H9 (cell line): ENCODE measurements at regions not wholly inside any gene's neighbourhood (a gene's known extent, or its start where the extent isn't known, plus 50 kb on each side); places are given as distances from the start of the nearest gene placed in this dataset.

Source experiments
- DNase-seq: peaks from one replicate; pipeline ENCODE4 v3.0.0-alpha.2; 2017
- H2AFZ ChIP-seq: one replicate; pipeline ENCODE4 v1.6.1; 2013; ENCODE audit warnings: mild to moderate bottlenecking, low read length, control low read depth, moderate library complexity
- H2AK5ac ChIP-seq: 2 replicates; pipeline ENCODE4 v1.6.1; 2013; ENCODE audit warnings: low read length, control low read depth, mixed read lengths; ENCODE audit not compliant: insufficient read length
- H2BK120ac ChIP-seq: one replicate; pipeline ENCODE4 v1.6.1; 2013; ENCODE audit warnings: low read depth, mild to moderate bottlenecking, low read length, control low read depth, inconsistent platforms; ENCODE audit not compliant: poor library complexity, severe bottlenecking
- H2BK12ac ChIP-seq: 2 replicates; pipeline ENCODE4 v1.6.1; 2013; ENCODE audit warnings: low read length, control low read depth, mixed read lengths, low read depth; ENCODE audit not compliant: insufficient read length
- H2BK15ac ChIP-seq: 2 replicates; pipeline ENCODE4 v1.6.1; 2013; ENCODE audit warnings: low read depth, low read length, control low read depth
- H2BK20ac ChIP-seq: one replicate; pipeline ENCODE4 v1.6.1; 2013; ENCODE audit warnings: low read depth, mild to moderate bottlenecking, low read length, control low read depth, inconsistent platforms; ENCODE audit not compliant: poor library complexity, severe bottlenecking
- H2BK5ac ChIP-seq: 2 replicates; pipeline ENCODE4 v1.6.1; 2013; ENCODE audit warnings: low read length, control low read depth, mixed read lengths; ENCODE audit not compliant: insufficient read length
- H3K14ac ChIP-seq: 2 replicates; pipeline ENCODE4 v1.6.1; 2013; ENCODE audit warnings: low read length, control low read depth; ENCODE audit not compliant: insufficient read depth
- H3K18ac ChIP-seq: 2 replicates; pipeline ENCODE4 v1.6.1; 2013; ENCODE audit warnings: low read depth, mild to moderate bottlenecking, mixed read lengths, low read length, control low read depth; ENCODE audit not compliant: insufficient read length
- H3K23ac ChIP-seq: 2 replicates; pipeline ENCODE4 v1.6.1; 2013; ENCODE audit warnings: low read length, control low read depth, mixed read lengths, low read depth; ENCODE audit not compliant: insufficient read length
- H3K23me2 ChIP-seq: 2 replicates; pipeline ENCODE4 v1.6.1; 2013; ENCODE audit warnings: low read depth, mild to moderate bottlenecking, mixed read lengths, low read length, control low read depth; ENCODE audit not compliant: insufficient read length, poor library complexity, severe bottlenecking
- H3K27ac ChIP-seq: 2 replicates; pipeline ENCODE4 v1.5.1; 2013; ENCODE audit warnings: low read length, control low read depth, mixed read lengths, low read depth; ENCODE audit not compliant: insufficient read length
- H3K27me3 ChIP-seq: 2 replicates; pipeline ENCODE4 v1.6.1; 2013; ENCODE audit warnings: low read length, control low read depth, inconsistent platforms; ENCODE audit not compliant: insufficient read depth
- H3K4ac ChIP-seq: 2 replicates; pipeline ENCODE4 v1.6.1; 2013; ENCODE audit warnings: low read depth, mild to moderate bottlenecking, control low read depth, inconsistent platforms, low read length, moderate library complexity
- H3K4me1 ChIP-seq: 2 replicates; pipeline ENCODE4 v1.6.1; 2013; ENCODE audit warnings: low read length, control low read depth, inconsistent platforms; ENCODE audit not compliant: insufficient read depth
- H3K4me2 ChIP-seq: 2 replicates; pipeline ENCODE4 v1.6.1; 2013; ENCODE audit warnings: low read length, control low read depth, mixed read lengths; ENCODE audit not compliant: insufficient read length, insufficient read depth
- H3K56ac ChIP-seq: 2 replicates; pipeline ENCODE4 v1.6.1; 2013; ENCODE audit warnings: low read depth, mild to moderate bottlenecking, mixed read lengths, low read length, control low read depth; ENCODE audit not compliant: insufficient read length
- H3K79me1 ChIP-seq: 2 replicates; pipeline ENCODE4 v1.6.1; 2013; ENCODE audit warnings: low read depth, mild to moderate bottlenecking, moderate library complexity, low read length, control low read depth, inconsistent platforms; ENCODE audit not compliant: insufficient read depth, poor library complexity, severe bottlenecking
- H3K79me2 ChIP-seq: 2 replicates; pipeline ENCODE4 v1.6.1; 2013; ENCODE audit warnings: low read length, control low read depth, inconsistent platforms; ENCODE audit not compliant: insufficient read depth
- H3K9ac ChIP-seq: 2 replicates; pipeline ENCODE4 v1.6.1; 2013; ENCODE audit warnings: low read length, control low read depth, mixed read lengths; ENCODE audit not compliant: insufficient read length; ENCODE audit errors: extremely low read depth
- H3K9me3 ChIP-seq: one replicate; pipeline ENCODE4 v1.6.1; 2013; ENCODE audit warnings: low read depth, low read length, inconsistent platforms; ENCODE audit not compliant: control insufficient read depth
- H3T11ph ChIP-seq: one replicate; pipeline ENCODE4 v1.6.1; 2013; ENCODE audit warnings: mild to moderate bottlenecking, low read length, control low read depth, inconsistent platforms
- H4K20me1 ChIP-seq: one replicate; pipeline ENCODE4 v1.6.1; 2013; ENCODE audit not compliant: control insufficient read depth, insufficient read length, insufficient read depth
- H4K5ac ChIP-seq: 2 replicates; pipeline ENCODE4 v1.6.1; 2013; ENCODE audit warnings: low read depth, mild to moderate bottlenecking, mixed read lengths, low read length, control low read depth; ENCODE audit not compliant: insufficient read length
- H4K8ac ChIP-seq: replicated peaks from 2 replicates; pipeline ENCODE4 v1.6.1; 2013; ENCODE audit warnings: low read length, control low read depth, mixed read lengths, low read depth; ENCODE audit not compliant: insufficient read length
- H4K91ac ChIP-seq: 2 replicates; pipeline ENCODE4 v1.6.1; 2013; ENCODE audit warnings: low read depth, mild to moderate bottlenecking, moderate library complexity, mixed read lengths, low read length, control low read depth; ENCODE audit not compliant: insufficient read length
- H3K27ac Mint-ChIP-seq, 3 experiments: 2 replicates in 2 of 3; 3 replicates in 1 of 3; pipeline ENCODE4 v1.8.0; 2020 to 2021; ENCODE audit warnings: mixed read lengths in 3 of 3, mild to moderate bottlenecking in 1 of 3, moderate library complexity in 1 of 3
- H3K27me3 Mint-ChIP-seq: 2 replicates; pipeline ENCODE4 v1.8.0; 2021; ENCODE audit warnings: low read depth, mild to moderate bottlenecking, moderate library complexity, mixed read lengths
- H3K36me3 Mint-ChIP-seq, 3 experiments: 2 replicates in 2 of 3; 3 replicates in 1 of 3; pipeline ENCODE4 v1.8.0; 2020 to 2021; ENCODE audit warnings: low read depth in 3 of 3, mixed read lengths in 3 of 3; ENCODE audit not compliant: insufficient read depth in 1 of 3
- H3K4me1 Mint-ChIP-seq, 2 experiments: 2 replicates each; pipeline ENCODE4 v1.8.0; 2020; ENCODE audit warnings: mixed read lengths in 2 of 2
- H3K4me3 Mint-ChIP-seq, 2 experiments: 2 replicates in 1 of 2; 3 replicates in 1 of 2; pipeline ENCODE4 v1.8.0; 2020 to 2021; ENCODE audit warnings: mild to moderate bottlenecking in 2 of 2, mixed read lengths in 2 of 2, moderate library complexity in 1 of 2
- H3K9me3 Mint-ChIP-seq, 2 experiments: 2 replicates in 1 of 2; 3 replicates in 1 of 2; pipeline ENCODE4 v1.8.0; 2020; ENCODE audit warnings: mild to moderate bottlenecking in 2 of 2, mixed read lengths in 2 of 2, moderate library complexity in 1 of 2
- CTCF ChIP-seq: fragments of 200-600 bp; sonication (generic); conservative IDR thresholded peaks from 3 replicates; pipeline ENCODE4 v1.8.0; 2021; ENCODE audit warnings: antibody characterized with exemption, mild to moderate bottlenecking
- WGBS: extraction: QIAGEN DNeasy Blood & Tissue Kit; methylation state at CpG from one replicate; pipeline ENCODE4 v1.1.7; 2013; ENCODE audit warnings: missing lambda C conversion rate, low lambda C conversion rate, mixed read lengths; ENCODE audit not compliant: insufficient read length; ENCODE audit errors: extremely low coverage; 5-methylcytosine and 5-hydroxymethylcytosine counted together

GRCh38 chr4:180141734-180142133 lies 2101.5 kb upstream of the TENM3 start:
- Histone ChIP-seq H2BK120ac (no peak overlapping the region), H2BK15ac (no peak overlapping the region), H3K23me2 (no peaks in the 10 kb centered on the region), H3K79me1 (no peaks in the 10 kb centered on the region), H3K18ac (no peak overlapping the region), H4K91ac (no peak overlapping the region), H3K9ac (no peak overlapping the region), H3K4me1 (no peaks in the 10 kb centered on the region), H3K14ac (no peak overlapping the region), H3K9me3 (no peaks in the 10 kb centered on the region), H3K56ac (no peak overlapping the region), H4K20me1 (no peaks in the 10 kb centered on the region), H3K27ac (no peak overlapping the region), H3K79me2 (no peaks in the 10 kb centered on the region), H3T11ph (no peak overlapping the region), H3K23ac (no peak overlapping the region), H2BK12ac (no peak overlapping the region), H2AFZ (no peak overlapping the region), H4K5ac (no peak overlapping the region), H2BK5ac (no peak overlapping the region), H2BK20ac (no peak overlapping the region), H3K4ac (no peak overlapping the region), H2AK5ac (no peak overlapping the region), H3K27me3 (no peaks in the 10 kb centered on the region), H3K4me2 (no peak overlapping the region), H4K8ac (no peak overlapping the region)
- H3K9me3 Mint-ChIP-seq: no peaks in the 10 kb centered on the region
- no peaks in the 10 kb centered on the region for H3K27me3 Mint-ChIP-seq
- H3K4me1 Mint-ChIP-seq: peaks cover 5 to 15% of the 10 kb centered on the region in 2 experiments
- WGBS: no CpG with 5 or more reads among the region's 3 CpGs
- H3K4me3 Mint-ChIP-seq: no peak overlapping the region
- TF ChIP-seq CTCF: no peak
- H3K27ac Mint-ChIP-seq: no peak overlapping the region
- no peaks in the 10 kb centered on the region for H3K36me3 Mint-ChIP-seq
- DNase-seq: no peak
